CD14-positive monocyte (primary cell): ENCODE measurements at regions not wholly inside any gene's neighbourhood (a gene's known extent, or its start where the extent isn't known, plus 50 kb on each side); places are given as distances from the start of the nearest gene placed in this dataset.

Source experiments
- DNase-seq, 3 donors: peaks; one replicate each; pipeline ENCODE4 v3.0.0-alpha.2; 2011 to 2022
- H2AFZ ChIP-seq: 2 replicates; pipeline ENCODE4 v1.6.0; 2012; ENCODE audit warnings: mild to moderate bottlenecking, low read depth, low read length, inconsistent platforms; ENCODE audit not compliant: insufficient read depth, poor library complexity, severe bottlenecking
- H3K27ac ChIP-seq, 2 donors: 1 replicate in 1 of 2; 2 replicates in 1 of 2; pipeline ENCODE4 v1.5.1; 2012 to 2013; ENCODE audit warnings: low read length in 2 of 2, control low read depth in 1 of 2, inconsistent platforms in 1 of 2, low read depth in 1 of 2, mild to moderate bottlenecking in 1 of 2
- H3K27me3 ChIP-seq, 2 donors: one replicate each; pipeline versions ENCODE4 v1.6.0 to v1.6.1; 2011 to 2013; ENCODE audit warnings: low read length in 2 of 2; ENCODE audit not compliant: control insufficient read depth in 2 of 2, insufficient read depth in 2 of 2
- H3K36me3 ChIP-seq, 2 donors: replicated peaks in 1 of 2; 1 replicate in 1 of 2; 2 replicates in 1 of 2; pipeline versions ENCODE4 v1.5.1 to v1.6.1; 2012 to 2013; ENCODE audit warnings: low read length in 2 of 2, control low read depth in 1 of 2, inconsistent platforms in 1 of 2, mild to moderate bottlenecking in 1 of 2; ENCODE audit not compliant: insufficient read depth in 2 of 2, control insufficient read depth in 1 of 2
- H3K4me1 ChIP-seq, 2 donors: 1 replicate in 1 of 2; 2 replicates in 1 of 2; pipeline versions ENCODE4 v1.5.1 to v1.6.1; 2012 to 2013; ENCODE audit warnings: low read length in 2 of 2, control low read depth in 1 of 2, inconsistent platforms in 1 of 2, mild to moderate bottlenecking in 1 of 2, moderate library complexity in 1 of 2; ENCODE audit not compliant: insufficient read depth in 2 of 2, control insufficient read depth in 1 of 2
- H3K4me2 ChIP-seq: replicated peaks from 2 replicates; pipeline ENCODE3; 2012; ENCODE audit warnings: low read length, moderate library complexity, mild to moderate bottlenecking; ENCODE audit not compliant: poor library complexity, severe bottlenecking; ENCODE audit errors: extremely low read depth
- H3K4me3 ChIP-seq, 3 experiments: fragments of 200-600 bp in 1 of 3; sonication (generic) in 1 of 3; replicated peaks in 1 of 3; 1 replicate in 2 of 3; 2 replicates in 1 of 3; pipeline ENCODE4 v1.5.1; 2011 to 2013; ENCODE audit warnings: low read length in 3 of 3, mild to moderate bottlenecking in 3 of 3, control low read depth in 2 of 3, low read depth in 2 of 3, inconsistent platforms in 1 of 3, moderate library complexity in 1 of 3
- H3K79me2 ChIP-seq: 2 replicates; pipeline ENCODE4 v1.6.0; 2012; ENCODE audit warnings: mild to moderate bottlenecking, control low read depth, inconsistent platforms, low read length, moderate library complexity; ENCODE audit not compliant: insufficient read depth
- H3K9ac ChIP-seq: 2 replicates; pipeline ENCODE4 v1.6.0; 2017; ENCODE audit warnings: low read length, mild to moderate bottlenecking; ENCODE audit not compliant: insufficient read depth, poor library complexity, severe bottlenecking
- H3K9me3 ChIP-seq, 2 donors: replicated peaks in 1 of 2; 1 replicate in 1 of 2; 2 replicates in 1 of 2; pipeline versions ENCODE4 v1.5.1 to v1.6.1; 2012 to 2013; ENCODE audit warnings: low read length in 2 of 2, control low read depth in 1 of 2; ENCODE audit not compliant: control insufficient read depth in 1 of 2, insufficient read depth in 1 of 2
- H4K20me1 ChIP-seq: 2 replicates; pipeline ENCODE4 v1.6.0; 2012; ENCODE audit warnings: mild to moderate bottlenecking, low read length, control low read depth, moderate library complexity; ENCODE audit not compliant: insufficient read depth
- H3K27ac Mint-ChIP-seq, 7 donors: one replicate each; pipeline ENCODE4 v1.8.0; 2020; ENCODE audit warnings: mild to moderate bottlenecking in 7 of 7, mixed read lengths in 7 of 7, moderate library complexity in 6 of 7, inconsistent platforms in 2 of 7
- H3K27me3 Mint-ChIP-seq, 3 donors: one replicate each; pipeline ENCODE4 v1.8.0; 2021 to 2022; ENCODE audit warnings: low read depth in 3 of 3, mild to moderate bottlenecking in 3 of 3, mixed read lengths in 3 of 3, moderate library complexity in 3 of 3, inconsistent platforms in 1 of 3
- H3K36me3 Mint-ChIP-seq, 2 donors: one replicate each; pipeline ENCODE4 v1.8.0; 2020; ENCODE audit warnings: mixed read lengths in 2 of 2, inconsistent platforms in 1 of 2, mild to moderate bottlenecking in 1 of 2
- H3K4me1 Mint-ChIP-seq: one replicate; pipeline ENCODE4 v1.8.0; 2020; ENCODE audit warnings: mild to moderate bottlenecking, mixed read lengths
- H3K4me3 Mint-ChIP-seq, 2 donors: one replicate each; pipeline ENCODE4 v1.8.0; 2020; ENCODE audit warnings: mild to moderate bottlenecking in 2 of 2, mixed read lengths in 2 of 2, moderate library complexity in 1 of 2
- H3K9me3 Mint-ChIP-seq, 7 donors: one replicate each; pipeline ENCODE4 v1.8.0; 2020 to 2022; ENCODE audit warnings: mixed read lengths in 7 of 7, mild to moderate bottlenecking in 6 of 7, moderate library complexity in 6 of 7, inconsistent platforms in 2 of 7
- CTCF ChIP-seq: fragments of 200-600 bp; IDR thresholded peaks from one replicate; pipeline ENCODE4 v1.8.0; 2022; ENCODE audit warnings: antibody characterized with exemption, mild to moderate bottlenecking
- WGBS: methylation state at CpG from one replicate; pipeline ENCODE4 v1.1.5; 2013; ENCODE audit warnings: missing lambda C conversion rate; ENCODE audit not compliant: insufficient coverage; 5-methylcytosine and 5-hydroxymethylcytosine counted together
- intact Hi-C, 2 donors: fragments of 100-400 bp; cut with micrococcal nuclease; formaldehyde crosslinking; loops; one replicate each; pipeline versions ENCODE4 v1.15.0 to v1.15.1; 2023

DNA sequence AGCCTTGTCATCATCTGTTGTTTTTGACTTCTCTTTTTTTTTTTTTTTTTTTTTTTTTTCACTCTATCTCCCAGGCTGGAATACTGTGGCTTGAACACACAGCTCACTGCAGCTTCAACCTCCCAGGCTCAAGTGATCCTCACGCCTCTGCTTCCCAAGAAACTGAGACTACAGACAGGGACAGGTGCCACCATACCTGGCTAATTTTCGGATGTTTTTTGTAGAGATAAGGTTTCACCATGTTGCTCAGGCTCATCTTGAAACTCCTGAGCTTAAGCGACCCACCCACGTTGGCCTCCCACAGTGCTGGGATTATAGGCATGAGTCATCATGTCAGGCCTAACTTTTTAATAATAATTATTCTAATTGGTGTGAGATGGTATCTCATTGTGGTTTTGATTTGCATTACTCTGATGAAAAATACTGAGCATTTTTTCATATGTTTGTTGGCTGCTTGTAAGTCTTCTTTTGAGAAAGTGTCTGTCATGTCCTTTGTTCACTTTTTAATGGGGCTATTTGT is 51.3 kb upstream of the OR9G4 start:
- H3K27ac ChIP-seq, result no peak overlapping the region
- H3K4me1 ChIP-seq, result no peaks in the 10 kb centered on the region
- no peaks in the 10 kb centered on the region for H3K79me2 ChIP-seq
- no peaks in the 10 kb centered on the region for H3K27me3 Mint-ChIP-seq
- no peaks in the 10 kb centered on the region for H3K36me3 ChIP-seq
- no peaks in the 10 kb centered on the region for H3K27me3 ChIP-seq
- H3K4me1 Mint-ChIP-seq, result no peaks in the 10 kb centered on the region
- H3K9me3 ChIP-seq, result no peaks in the 10 kb centered on the region
- no peak overlapping the region for H3K4me2 ChIP-seq
- H3K27ac Mint-ChIP-seq, result no peak overlapping the region
- intact Hi-C loops, result no loop called here
- peaks cover 0 to 4% (median 0%) of the 10 kb centered on the region in 7 donors for H3K9me3 Mint-ChIP-seq
- no peak for DNase-seq
- TF ChIP-seq CTCF, result no peak
- no peaks in the 10 kb centered on the region for H4K20me1 ChIP-seq
- no peak overlapping the region for H3K4me3 Mint-ChIP-seq
- 40% methylated on average over 1 of the region's 4 CpGs for WGBS
- H3K9ac ChIP-seq, result no peak overlapping the region
- no peaks in the 10 kb centered on the region for H3K36me3 Mint-ChIP-seq
- H2AFZ ChIP-seq, result no peak overlapping the region
- H3K4me3 ChIP-seq, result no peak overlapping the region
